Activated T-helper 1 cell treated with anti-CD3 and anti-CD28 coated beads, Interleukin-12 subunit alpha, Interleukin-12 subunit beta, Interleukin-2, Interleukin-4 antibody, amounts not matched to agents 30 ng/mL and 10 ng/mL and 1 ng/mL, durations not matched to agents 14 hours and 24 hours and 36 hours (primary cell): ENCODE measurements at regions not wholly inside any gene's neighbourhood (a gene's known extent, or its start where the extent isn't known, plus 50 kb on each side); places are given as distances from the start of the nearest gene placed in this dataset.

Experiments used
- DNase-seq: peaks from one replicate; pipeline ENCODE4 v3.0.0; 2021; ENCODE audit warnings: low spot score
- H3K27ac Mint-ChIP-seq: one replicate; pipeline ENCODE4 v1.8.0; 2021; ENCODE audit warnings: mild to moderate bottlenecking, mixed read lengths
- H3K27me3 Mint-ChIP-seq: one replicate; pipeline ENCODE4 v1.8.0; 2022; ENCODE audit warnings: mild to moderate bottlenecking, moderate library complexity, mixed read lengths; ENCODE audit not compliant: insufficient read depth
- H3K36me3 Mint-ChIP-seq: one replicate; pipeline ENCODE4 v1.8.0; 2021; ENCODE audit warnings: low read depth, mixed read lengths
- H3K4me1 Mint-ChIP-seq: one replicate; pipeline ENCODE4 v1.8.0; 2021; ENCODE audit warnings: low read depth, mixed read lengths
- H3K4me3 Mint-ChIP-seq: one replicate; pipeline ENCODE4 v1.8.0; 2021; ENCODE audit warnings: mild to moderate bottlenecking, moderate library complexity, mixed read lengths
- H3K9me3 Mint-ChIP-seq: one replicate; pipeline ENCODE4 v1.8.0; 2021; ENCODE audit warnings: mixed read lengths
- intact Hi-C: fragments of 100-400 bp; cut with micrococcal nuclease; formaldehyde crosslinking; loops from one replicate; pipeline ENCODE4 v1.15.1; 2024

- DNase-seq = no peak
- no peaks in the 10 kb centered on the region for H3K4me1 Mint-ChIP-seq
- H3K27ac Mint-ChIP-seq = no peak overlapping the region
- no peak overlapping the region for H3K4me3 Mint-ChIP-seq
- H3K36me3 Mint-ChIP-seq = no peaks in the 10 kb centered on the region
- H3K27me3 Mint-ChIP-seq = no peaks in the 10 kb centered on the region
- intact Hi-C loops = no loop called here
- no peaks in the 10 kb centered on the region for H3K9me3 Mint-ChIP-seq
Observed at GRCh38 chr7:118517275-118517674, 292.8 kb downstream of the ANKRD7 start.

GRCh38 chr7:118525020-118525419, 300.5 kb downstream of the ANKRD7 start:
- no peak for DNase-seq
- no peak overlapping the region for H3K27ac Mint-ChIP-seq

GRCh38 chr7:118531566-118531965, 307.1 kb downstream of the ANKRD7 start:
- Mint-ChIP-seq H3K27me3 (no peaks in the 10 kb centered on the region), H3K4me3 (no peak overlapping the region)

More at GRCh38 chr7:118525020-118525419, 300.5 kb downstream of the ANKRD7 start:
- Mint-ChIP-seq H3K4me3 (no peak overlapping the region), H3K36me3 (no peaks in the 10 kb centered on the region), H3K27me3 (no peaks in the 10 kb centered on the region), H3K9me3 (no peaks in the 10 kb centered on the region), H3K4me1 (no peaks in the 10 kb centered on the region)
- intact Hi-C loops = no loop called here

GRCh38 chr7:118559207-118559606, 334.7 kb downstream of the ANKRD7 start:
- Mint-ChIP-seq H3K4me3 (no peak overlapping the region), H3K36me3 (no peaks in the 10 kb centered on the region), H3K4me1 (no peaks in the 10 kb centered on the region), H3K9me3 (no peaks in the 10 kb centered on the region), H3K27me3 (no peaks in the 10 kb centered on the region), H3K27ac (no peak overlapping the region)
- DNase-seq = no peak
- intact Hi-C loops = no loop called here

More at GRCh38 chr7:118531566-118531965, 307.1 kb downstream of the ANKRD7 start:
- H3K27ac Mint-ChIP-seq = no peak overlapping the region
- intact Hi-C loops = no loop called here
- H3K4me1 Mint-ChIP-seq = no peaks in the 10 kb centered on the region
- H3K9me3 Mint-ChIP-seq = no peaks in the 10 kb centered on the region
- no peak for DNase-seq
- H3K36me3 Mint-ChIP-seq = no peaks in the 10 kb centered on the region

GRCh38 chr7:118563311-118563710, 338.8 kb downstream of the ANKRD7 start:
- Mint-ChIP-seq H3K4me1 (no peaks in the 10 kb centered on the region), H3K9me3 (no peaks in the 10 kb centered on the region), H3K27me3 (no peaks in the 10 kb centered on the region), H3K36me3 (no peaks in the 10 kb centered on the region), H3K27ac (no peak overlapping the region), H3K4me3 (no peak overlapping the region)
- no peak for DNase-seq
- intact Hi-C loops = no loop called here

- H3K27me3 Mint-ChIP-seq = no peaks in the 10 kb centered on the region
- no peak overlapping the region for H3K27ac Mint-ChIP-seq
- H3K9me3 Mint-ChIP-seq = no peaks in the 10 kb centered on the region
- DNase-seq = no peak
- H3K4me1 Mint-ChIP-seq = no peaks in the 10 kb centered on the region
- H3K36me3 Mint-ChIP-seq = no peaks in the 10 kb centered on the region
- intact Hi-C loops = no loop called here
- no peak overlapping the region for H3K4me3 Mint-ChIP-seq
Observed at GRCh38 chr7:118572604-118573003, 348.1 kb downstream of the ANKRD7 start.

GRCh38 chr7:118573085-118573484, 348.6 kb downstream of the ANKRD7 start:
- intact Hi-C loops = no loop called here
- Mint-ChIP-seq H3K36me3 (no peaks in the 10 kb centered on the region), H3K4me1 (no peaks in the 10 kb centered on the region), H3K27me3 (no peaks in the 10 kb centered on the region), H3K9me3 (no peaks in the 10 kb centered on the region), H3K4me3 (no peak overlapping the region), H3K27ac (no peak overlapping the region)
- DNase-seq = no peak

GRCh38 chr7:118575393-118575948, 351.0 kb downstream of the ANKRD7 start:
- Mint-ChIP-seq H3K27me3 (no peaks in the 10 kb centered on the region), H3K9me3 (no peaks in the 10 kb centered on the region), H3K4me3 (no peak overlapping the region), H3K27ac (no peak overlapping the region), H3K36me3 (no peaks in the 10 kb centered on the region), H3K4me1 (no peaks in the 10 kb centered on the region)
- no peak for DNase-seq
- intact Hi-C loops = no loop called here

- H3K4me3 Mint-ChIP-seq = no peak overlapping the region
- intact Hi-C loops = no loop called here
Observed at GRCh38 chr7:118580743-118581382, 356.4 kb downstream of the ANKRD7 start.

GRCh38 chr7:118583641-118584040, 359.1 kb downstream of the ANKRD7 start:
- Mint-ChIP-seq H3K36me3 (no peaks in the 10 kb centered on the region), H3K9me3 (peaks cover 16% of the 10 kb centered on the region), H3K4me1 (no peaks in the 10 kb centered on the region), H3K27me3 (no peaks in the 10 kb centered on the region), H3K27ac (no peak overlapping the region), H3K4me3 (no peak overlapping the region)
- intact Hi-C loops = no loop called here
- DNase-seq = no peak

More at GRCh38 chr7:118580743-118581382, 356.4 kb downstream of the ANKRD7 start:
- no peaks in the 10 kb centered on the region for H3K36me3 Mint-ChIP-seq
- no peaks in the 10 kb centered on the region for H3K4me1 Mint-ChIP-seq
- DNase-seq = no peak
- no peak overlapping the region for H3K27ac Mint-ChIP-seq
- H3K27me3 Mint-ChIP-seq = no peaks in the 10 kb centered on the region
- peaks cover 3% of the 10 kb centered on the region for H3K9me3 Mint-ChIP-seq

GRCh38 chr7:118586248-118586647, 361.7 kb downstream of the ANKRD7 start:
- no peaks in the 10 kb centered on the region for H3K36me3 Mint-ChIP-seq
- H3K27me3 Mint-ChIP-seq = no peaks in the 10 kb centered on the region
- H3K4me3 Mint-ChIP-seq = no peak overlapping the region

GRCh38 chr7:118590107-118590506, 365.6 kb downstream of the ANKRD7 start:
- no peaks in the 10 kb centered on the region for H3K4me1 Mint-ChIP-seq
- DNase-seq = no peak
- H3K4me3 Mint-ChIP-seq = no peak overlapping the region
- H3K36me3 Mint-ChIP-seq = no peaks in the 10 kb centered on the region
- intact Hi-C loops = loop anchor here (5.0 kb wide), 1 partner anchor 328 kb away; no protein-coding TSS in a partner anchor
- no peaks in the 10 kb centered on the region for H3K27me3 Mint-ChIP-seq
- H3K9me3 Mint-ChIP-seq = peaks cover 16% of the 10 kb centered on the region
- H3K27ac Mint-ChIP-seq = no peak overlapping the region

More at GRCh38 chr7:118586248-118586647, 361.7 kb downstream of the ANKRD7 start:
- intact Hi-C loops = no loop called here
- DNase-seq = no peak
- Mint-ChIP-seq H3K9me3 (peaks cover 16% of the 10 kb centered on the region), H3K27ac (no peak overlapping the region), H3K4me1 (no peaks in the 10 kb centered on the region)

GRCh38 chr7:118602090-118602489, 377.6 kb downstream of the ANKRD7 start:
- Mint-ChIP-seq H3K4me1 (no peaks in the 10 kb centered on the region), H3K27me3 (no peaks in the 10 kb centered on the region), H3K36me3 (no peaks in the 10 kb centered on the region), H3K27ac (no peak overlapping the region), H3K4me3 (no peak overlapping the region), H3K9me3 (no peaks in the 10 kb centered on the region)
- intact Hi-C loops = no loop called here
- no peak for DNase-seq
